VCaP (cell line): ENCODE measurements at regions not wholly inside any gene's neighbourhood (a gene's known extent, or its start where the extent isn't known, plus 50 kb on each side); places are given as distances from the start of the nearest gene placed in this dataset.
"Not testable (repeated sequence)": the region's sequence is repeated elsewhere in the genome, so short reads cannot be mapped to it uniquely, and the experiment has no call there.

ENCODE experiments used
- H3K27ac ChIP-seq: fragments of 450-650 bp; 2 replicates; pipeline ENCODE4 v1.5.1; 2017
- TF ChIP-seq, protein P1 (sequence below): fragments of 450-650 bp; conservative IDR thresholded peaks from 2 replicates; pipeline ENCODE4 v1.5.1; 2017; ENCODE audit warnings: mild to moderate bottlenecking, moderate library complexity

DNA sequence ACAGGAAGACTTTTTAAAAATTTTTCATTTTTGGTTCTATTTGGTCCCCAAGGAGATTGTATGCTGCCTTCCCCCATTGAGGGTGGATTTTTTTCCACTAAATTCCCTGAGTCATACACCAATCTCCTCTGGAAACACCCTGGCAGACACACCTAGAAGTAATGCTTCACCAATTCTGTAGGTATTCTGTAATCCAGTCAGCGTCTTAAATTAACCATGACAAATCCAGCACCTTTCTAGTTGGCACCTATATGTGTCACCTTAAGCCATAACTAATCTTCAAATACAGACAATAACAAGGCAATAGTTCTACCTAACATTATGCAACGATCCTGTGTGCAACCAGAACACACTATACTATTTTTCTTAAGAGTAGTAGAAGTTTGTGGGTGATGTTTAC is 459.1 kb upstream of the NDN start:
- TF ChIP-seq, protein P1, sequence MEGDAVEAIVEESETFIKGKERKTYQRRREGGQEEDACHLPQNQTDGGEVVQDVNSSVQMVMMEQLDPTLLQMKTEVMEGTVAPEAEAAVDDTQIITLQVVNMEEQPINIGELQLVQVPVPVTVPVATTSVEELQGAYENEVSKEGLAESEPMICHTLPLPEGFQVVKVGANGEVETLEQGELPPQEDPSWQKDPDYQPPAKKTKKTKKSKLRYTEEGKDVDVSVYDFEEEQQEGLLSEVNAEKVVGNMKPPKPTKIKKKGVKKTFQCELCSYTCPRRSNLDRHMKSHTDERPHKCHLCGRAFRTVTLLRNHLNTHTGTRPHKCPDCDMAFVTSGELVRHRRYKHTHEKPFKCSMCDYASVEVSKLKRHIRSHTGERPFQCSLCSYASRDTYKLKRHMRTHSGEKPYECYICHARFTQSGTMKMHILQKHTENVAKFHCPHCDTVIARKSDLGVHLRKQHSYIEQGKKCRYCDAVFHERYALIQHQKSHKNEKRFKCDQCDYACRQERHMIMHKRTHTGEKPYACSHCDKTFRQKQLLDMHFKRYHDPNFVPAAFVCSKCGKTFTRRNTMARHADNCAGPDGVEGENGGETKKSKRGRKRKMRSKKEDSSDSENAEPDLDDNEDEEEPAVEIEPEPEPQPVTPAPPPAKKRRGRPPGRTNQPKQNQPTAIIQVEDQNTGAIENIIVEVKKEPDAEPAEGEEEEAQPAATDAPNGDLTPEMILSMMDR = no peak
- no peak overlapping the region for H3K27ac ChIP-seq

- TF ChIP-seq, protein P1 = no peak
- H3K27ac ChIP-seq = no peak overlapping the region
These were observed 463.4 kb upstream of the NDN start for GRCh38 chr15:24150542-24150941.

DNA sequence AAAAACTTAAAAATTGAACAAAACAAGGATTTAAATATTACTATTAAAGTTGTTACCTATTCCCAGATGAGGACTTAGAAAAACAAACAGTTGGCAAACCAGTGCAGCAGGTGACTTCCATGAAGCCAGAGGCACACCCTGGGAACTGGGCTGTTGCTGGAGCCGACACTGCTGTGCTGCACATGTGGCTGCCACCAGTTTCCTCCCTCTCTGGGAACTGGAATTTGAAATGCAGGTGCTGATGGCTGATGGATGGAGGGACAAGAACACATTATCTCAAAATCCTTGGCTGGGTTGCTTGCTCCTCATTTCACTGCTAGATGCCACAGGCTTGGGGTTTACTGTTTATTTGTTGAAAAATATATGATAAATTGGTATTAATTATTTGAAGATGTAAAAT is 471.2 kb upstream of the NDN start:
- H3K27ac ChIP-seq = not testable (repeated sequence)

- not testable (repeated sequence) for H3K27ac ChIP-seq
These were observed 478.4 kb upstream of the NDN start for GRCh38 chr15:24165512-24165911.

- H3K27ac ChIP-seq = not testable (repeated sequence)
These were observed 473.3 kb upstream of the NPAP1 start for GRCh38 chr15:24202297-24202696.

- H3K27ac ChIP-seq = not testable (repeated sequence)
These were observed 463.7 kb upstream of the NPAP1 start for GRCh38 chr15:24211742-24212476.

GRCh38 chr15:24223739-24224138 is 451.8 kb upstream of the NPAP1 start:
- TF ChIP-seq, protein P1 = no peak
- no peak overlapping the region for H3K27ac ChIP-seq

GRCh38 chr15:24224161-24224560 is 451.4 kb upstream of the NPAP1 start:
- TF ChIP-seq, protein P1 = no peak

GRCh38 chr15:24228922-24229321 is 446.7 kb upstream of the NPAP1 start:
- not testable (repeated sequence) for H3K27ac ChIP-seq

More at GRCh38 chr15:24224161-24224560, 451.4 kb upstream of the NPAP1 start:
- no peak overlapping the region for H3K27ac ChIP-seq

- not testable (repeated sequence) for H3K27ac ChIP-seq
These were observed 442.4 kb upstream of the NPAP1 start for GRCh38 chr15:24233134-24233533.

- not testable (repeated sequence) for H3K27ac ChIP-seq
These were observed 435.0 kb upstream of the NPAP1 start for GRCh38 chr15:24240580-24240979.

GRCh38 chr15:24259106-24259505 is 416.5 kb upstream of the NPAP1 start:
- not testable (repeated sequence) for H3K27ac ChIP-seq

GRCh38 chr15:24260407-24260806 is 415.2 kb upstream of the NPAP1 start:
- H3K27ac ChIP-seq = not testable (repeated sequence)

GRCh38 chr15:24260854-24261253 is 414.7 kb upstream of the NPAP1 start:
- H3K27ac ChIP-seq = not testable (repeated sequence)

GRCh38 chr15:24268536-24269165 is 406.9 kb upstream of the NPAP1 start:
- peak overlapping the region; percentile 44; the same call in 1 of the 2 replicates for H3K27ac ChIP-seq
